Breast epithelium (tissue), 4 donors: ENCODE measurements at regions not wholly inside any gene's neighbourhood (a gene's known extent, or its start where the extent isn't known, plus 50 kb on each side); places are given as distances from the start of the nearest gene placed in this dataset.

Experiments
- DNase-seq, 2 donors: peaks; one replicate each; pipeline ENCODE4 v3.0.0-alpha.2; 2019; ENCODE audit warnings: low spot score in 2 of 2
- H3K27ac ChIP-seq, 2 donors: fragments of 200-600 bp; sonication (generic) in 1 of 2; one replicate each; pipeline ENCODE4 v1.5.1; 2016 to 2019; ENCODE audit warnings: mild to moderate bottlenecking in 1 of 2
- H3K27me3 ChIP-seq, 2 donors: fragments of 200-600 bp; sonication (generic) in 1 of 2; one replicate each; pipeline versions ENCODE4 v1.5.1 to v1.6.0; 2017 to 2019; ENCODE audit warnings: control low read depth in 1 of 2, mild to moderate bottlenecking in 1 of 2
- H3K36me3 ChIP-seq: fragments of 200-600 bp; one replicate; pipeline ENCODE4 v1.5.1; 2019
- H3K4me1 ChIP-seq, 2 donors: fragments of 200-600 bp; sonication (generic); one replicate each; pipeline ENCODE4 v1.5.1; 2016 to 2019; ENCODE audit warnings: control low read depth in 1 of 2
- H3K4me3 ChIP-seq, 3 donors: fragments of 200-600 bp; sonication (generic); 1 replicate in 2 of 3; 2 replicates in 1 of 3; pipeline ENCODE4 v1.5.1; 2016 to 2019; ENCODE audit warnings: mild to moderate bottlenecking in 3 of 3, moderate library complexity in 2 of 3
- H3K9me3 ChIP-seq, 2 donors: fragments of 200-600 bp; sonication (generic) in 1 of 2; one replicate each; pipeline ENCODE4 v1.5.1; 2016 to 2019; ENCODE audit warnings: control low read depth in 1 of 2
- POLR2A ChIP-seq: fragments of 450-650 bp; IDR thresholded peaks from one replicate; pipeline ENCODE4 v1.6.1; 2016; ENCODE audit warnings: antibody characterized with exemption, mild to moderate bottlenecking, moderate library complexity
- POLR2AphosphoS5 ChIP-seq, 3 donors: sonication (generic); formaldehyde crosslinking; IDR thresholded peaks; one replicate each; pipeline ENCODE4 v1.6.1; 2017; ENCODE audit warnings: antibody characterized with exemption in 3 of 3
- intact Hi-C: fragments of 100-400 bp; cut with DNase I; formaldehyde crosslinking; loops from one replicate; pipeline ENCODE4 v1.15.1; 2023; ENCODE audit warnings: low total_unique reads
- TF ChIP-seq, protein P1 (sequence below), 3 donors: fragments of 450-650 bp; IDR thresholded peaks; one replicate each; pipeline ENCODE4 v1.5.1; 2016 to 2017; ENCODE audit warnings: antibody characterized with exemption in 3 of 3, mild to moderate bottlenecking in 3 of 3, moderate library complexity in 3 of 3

DNA sequence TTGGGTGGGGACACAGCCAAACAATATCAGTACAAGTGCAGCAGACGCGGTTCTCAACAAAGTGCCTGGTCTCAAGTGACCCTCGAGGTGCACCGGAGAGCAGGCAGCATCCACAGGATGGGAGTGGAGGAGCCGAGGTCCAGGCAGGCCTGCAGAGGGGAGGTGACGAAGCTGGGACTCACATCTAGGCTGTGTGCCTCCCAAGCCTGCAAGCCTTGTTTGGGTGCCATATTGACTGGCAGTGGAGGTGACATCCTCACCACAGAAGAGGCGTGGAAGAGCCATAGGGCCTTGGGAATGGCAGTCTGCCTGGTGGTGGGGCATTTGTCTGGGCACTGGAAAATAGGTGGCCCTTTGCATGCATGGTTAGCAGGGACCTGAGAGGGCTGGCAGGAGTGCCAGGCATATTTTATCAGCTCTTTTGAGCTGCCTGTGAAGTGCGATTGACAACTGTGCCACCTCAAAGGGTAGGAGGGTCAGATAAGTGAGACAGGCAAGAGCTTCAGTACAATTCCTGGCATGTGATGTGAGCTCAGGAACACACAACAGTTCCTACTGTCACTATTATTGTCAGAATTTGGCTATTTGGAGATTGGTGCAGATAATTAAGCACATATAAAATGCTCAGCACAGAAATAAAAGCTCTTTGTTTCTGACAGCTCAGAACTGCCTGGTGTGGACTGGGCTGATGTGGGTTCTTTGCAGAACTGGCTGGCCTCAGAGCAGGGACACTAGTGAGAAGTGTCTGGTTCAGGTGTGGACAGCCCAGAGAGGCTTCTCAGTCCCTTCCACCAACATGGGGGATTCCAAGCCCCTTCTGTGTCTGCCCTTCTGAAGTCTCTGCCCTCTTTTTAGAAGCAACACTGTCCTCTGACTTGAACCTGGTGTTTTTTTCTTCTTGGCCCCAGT lies 347.6 kb upstream of the AJAP1 start:
- TF ChIP-seq, protein P1, sequence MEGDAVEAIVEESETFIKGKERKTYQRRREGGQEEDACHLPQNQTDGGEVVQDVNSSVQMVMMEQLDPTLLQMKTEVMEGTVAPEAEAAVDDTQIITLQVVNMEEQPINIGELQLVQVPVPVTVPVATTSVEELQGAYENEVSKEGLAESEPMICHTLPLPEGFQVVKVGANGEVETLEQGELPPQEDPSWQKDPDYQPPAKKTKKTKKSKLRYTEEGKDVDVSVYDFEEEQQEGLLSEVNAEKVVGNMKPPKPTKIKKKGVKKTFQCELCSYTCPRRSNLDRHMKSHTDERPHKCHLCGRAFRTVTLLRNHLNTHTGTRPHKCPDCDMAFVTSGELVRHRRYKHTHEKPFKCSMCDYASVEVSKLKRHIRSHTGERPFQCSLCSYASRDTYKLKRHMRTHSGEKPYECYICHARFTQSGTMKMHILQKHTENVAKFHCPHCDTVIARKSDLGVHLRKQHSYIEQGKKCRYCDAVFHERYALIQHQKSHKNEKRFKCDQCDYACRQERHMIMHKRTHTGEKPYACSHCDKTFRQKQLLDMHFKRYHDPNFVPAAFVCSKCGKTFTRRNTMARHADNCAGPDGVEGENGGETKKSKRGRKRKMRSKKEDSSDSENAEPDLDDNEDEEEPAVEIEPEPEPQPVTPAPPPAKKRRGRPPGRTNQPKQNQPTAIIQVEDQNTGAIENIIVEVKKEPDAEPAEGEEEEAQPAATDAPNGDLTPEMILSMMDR (IDR thresholded peaks at IDR 0.05), result no peak
- TF ChIP-seq POLR2AphosphoS5 (IDR thresholded peaks at IDR 0.05) (no peak), POLR2A (no peak)
- Histone ChIP-seq H3K36me3 (no peaks in the 10 kb centered on the region), H3K4me1 (no peaks in the 10 kb centered on the region), H3K4me3 (no peak overlapping the region), H3K27ac (no peak overlapping the region), H3K27me3 (no peaks in the 10 kb centered on the region), H3K9me3 (peaks cover 0 to 6% of the 10 kb centered on the region in 2 donors)
- intact Hi-C loops, result no loop called here
- DNase-seq, result peak in 1 of 2 donors; percentile 6

- TF ChIP-seq POLR2A (no peak), POLR2AphosphoS5 (IDR thresholded peaks at IDR 0.05) (no peak)
- TF ChIP-seq, protein P1 (IDR thresholded peaks at IDR 0.05), result no peak
- DNase-seq, result peak in 1 of 2 donors; percentile 19
- no peaks in the 10 kb centered on the region for H3K27me3 ChIP-seq
- intact Hi-C loops, result no loop called here
- no peak overlapping the region for H3K27ac ChIP-seq
- peaks cover 0 to 2% of the 10 kb centered on the region in 2 donors for H3K9me3 ChIP-seq
- H3K4me1 ChIP-seq, result no peaks in the 10 kb centered on the region
- H3K4me3 ChIP-seq, result no peak overlapping the region
- no peaks in the 10 kb centered on the region for H3K36me3 ChIP-seq
These were observed 347.0 kb upstream of the AJAP1 start for GRCh38 chr1:4307468-4307845.

DNA sequence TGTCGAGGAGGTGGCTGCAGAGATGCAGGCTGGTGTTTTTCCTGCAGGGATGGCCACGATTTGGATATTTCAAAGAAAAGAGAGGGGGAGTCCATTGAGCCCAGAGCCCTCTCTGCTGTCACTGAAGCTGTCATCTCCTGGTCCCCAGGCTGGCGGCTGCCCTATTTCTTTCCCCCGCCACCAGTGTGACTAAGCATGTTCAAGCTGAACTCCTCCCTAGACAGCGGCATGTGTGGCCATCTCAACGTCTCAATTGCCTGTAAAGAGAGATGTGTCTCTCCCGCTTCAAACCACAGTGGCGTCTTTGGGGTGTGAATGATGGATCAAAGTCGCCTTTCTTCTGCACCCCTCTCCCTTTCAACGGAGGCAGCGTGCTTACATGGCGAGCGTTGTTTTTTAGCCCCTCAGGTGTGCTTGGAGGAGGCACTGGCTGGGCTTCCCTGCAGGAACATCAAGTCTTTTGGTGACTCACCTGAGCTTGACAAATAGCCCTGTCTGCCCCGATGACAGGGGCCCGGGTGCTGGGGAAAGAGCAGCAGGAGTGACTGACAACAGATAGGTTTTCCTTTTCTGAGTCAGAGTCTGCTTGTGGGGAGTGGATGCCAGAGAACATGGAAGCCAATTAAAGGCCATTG lies 346.4 kb upstream of the AJAP1 start:
- H3K36me3 ChIP-seq, result no peaks in the 10 kb centered on the region
- intact Hi-C loops, result no loop called here
- H3K27ac ChIP-seq, result no peak overlapping the region
- H3K9me3 ChIP-seq, result no peaks in the 10 kb centered on the region
- TF ChIP-seq POLR2A, result no peak
- TF ChIP-seq, protein P1 (IDR thresholded peaks at IDR 0.05), result no peak
- no peak for TF ChIP-seq POLR2AphosphoS5 (IDR thresholded peaks at IDR 0.05)
- H3K4me1 ChIP-seq, result no peaks in the 10 kb centered on the region
- peak in 1 of 2 donors; percentile 24 for DNase-seq
- no peak overlapping the region for H3K4me3 ChIP-seq
- no peaks in the 10 kb centered on the region for H3K27me3 ChIP-seq

GRCh38 chr1:4308806-4309205 lies 345.6 kb upstream of the AJAP1 start:
- peaks cover 4 to 7% of the 10 kb centered on the region in 2 donors for H3K9me3 ChIP-seq
- no peaks in the 10 kb centered on the region for H3K36me3 ChIP-seq
- no peak overlapping the region for H3K27ac ChIP-seq
- H3K4me1 ChIP-seq, result no peaks in the 10 kb centered on the region
- intact Hi-C loops, result no loop called here
- DNase-seq, result no peak
- TF ChIP-seq, protein P1 (IDR thresholded peaks at IDR 0.05), result no peak
- TF ChIP-seq POLR2AphosphoS5 (IDR thresholded peaks at IDR 0.05), result no peak
- TF ChIP-seq POLR2A, result no peak
- H3K4me3 ChIP-seq, result no peak overlapping the region
- no peaks in the 10 kb centered on the region for H3K27me3 ChIP-seq
